ENCODE measurements at regions not wholly inside any gene's neighbourhood (a gene's known extent, or its start where the extent isn't known, plus 50 kb on each side); places are given as distances from the start of the nearest gene placed in this dataset.

DNA sequence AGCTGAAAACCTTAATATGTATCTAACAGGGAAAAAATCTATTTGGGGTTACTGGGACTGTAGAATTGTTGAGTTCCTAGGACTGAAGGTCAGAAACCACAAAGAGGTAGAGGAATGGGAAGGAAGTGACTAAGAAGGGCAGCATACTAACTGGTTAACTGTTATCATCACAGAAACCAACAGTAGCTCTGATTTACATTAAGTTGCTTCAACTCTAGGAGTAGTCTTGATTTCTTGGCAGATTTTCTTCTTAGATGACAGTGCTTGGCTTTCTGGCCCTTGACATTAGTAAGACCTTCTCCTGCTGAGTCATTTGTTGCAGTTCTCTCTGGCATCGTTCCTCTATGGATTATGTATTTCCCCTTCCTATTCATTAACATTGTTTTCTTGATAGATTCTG is 116.1 kb upstream of the RASA1 start:
- TF ChIP-seq CTCF (IDR thresholded peaks at IDR 0.05) (no peak), POLR2AphosphoS5 (IDR thresholded peaks at IDR 0.05) (no peak)

Measured in breast epithelium (tissue), 3 donors.